A673 (cell line): ENCODE measurements at regions not wholly inside any gene's neighbourhood (a gene's known extent, or its start where the extent isn't known, plus 50 kb on each side); places are given as distances from the start of the nearest gene placed in this dataset.

Experiments used
- BruUV-seq: library from RNA; stranded (reverse); fragments of 400-500 nt; replicated peaks from 2 replicates; lab custom pipeline; 2021; lab: Mats Ljungman, UMichigan
- CTCF ChIA-PET: fragments of 300-600 bp; sonication (Branson Sonifier 250); formaldehyde crosslinking; loops from one replicate; lab custom pipeline; 2022; ENCODE audit warnings: antibody characterized with exemption; lab: Charles Lee
- POLR2A ChIA-PET: fragments of 300-600 bp; sonication (Branson Sonifier 250); formaldehyde crosslinking; loops from one replicate; lab custom pipeline; 2022; ENCODE audit warnings: antibody characterized with exemption; ENCODE audit not compliant: low non-redundant PET; lab: Charles Lee
- DNase-seq: peaks from one replicate; pipeline ENCODE4 v3.0.0-alpha.2; 2015; ENCODE audit warnings: low spot score
- H3K27ac ChIP-seq: fragments of 200-600 bp; sonication (generic); 2 replicates; pipeline ENCODE4 v1.5.1; 2016; ENCODE audit warnings: mixed run types, low read depth, mild to moderate bottlenecking, mixed read lengths, antibody characterized with exemption, low read length; ENCODE audit not compliant: poor library complexity, severe bottlenecking
- H3K27me3 ChIP-seq: fragments of 200-600 bp; sonication (generic); replicated peaks from 2 replicates; pipeline ENCODE4 v1.6.1; 2017; ENCODE audit warnings: mixed run types, low read depth, mild to moderate bottlenecking, mixed read lengths, antibody characterized with exemption, low read length; ENCODE audit not compliant: insufficient read depth, poor library complexity
- H3K36me3 ChIP-seq: fragments of 200-600 bp; sonication (generic); 2 replicates; pipeline ENCODE4 v1.6.1; 2016; ENCODE audit warnings: mixed run types, mild to moderate bottlenecking, mixed read lengths, antibody characterized with exemption, low read length; ENCODE audit not compliant: insufficient read depth, poor library complexity, severe bottlenecking
- H3K4me1 ChIP-seq: fragments of 200-600 bp; sonication (generic); 2 replicates; pipeline ENCODE4 v1.6.1; 2017; ENCODE audit warnings: mixed run types, mild to moderate bottlenecking, mixed read lengths, antibody characterized with exemption, low read length; ENCODE audit not compliant: insufficient read depth, poor library complexity, severe bottlenecking
- H3K4me3 ChIP-seq: fragments of 200-600 bp; sonication (generic); 2 replicates; pipeline ENCODE4 v1.5.1; 2016; ENCODE audit warnings: low read depth, mixed run types, mild to moderate bottlenecking, mixed read lengths, low read length; ENCODE audit not compliant: poor library complexity, severe bottlenecking
- H3K9me3 ChIP-seq: fragments of 200-600 bp; sonication (generic); 2 replicates; pipeline ENCODE4 v1.6.1; 2016; ENCODE audit warnings: mixed run types, low read depth, mild to moderate bottlenecking, mixed read lengths, antibody characterized with exemption, low read length; ENCODE audit not compliant: poor library complexity, severe bottlenecking
- CTCF ChIP-seq: fragments of 300-800, 200-600 bp; sonication (generic); conservative IDR thresholded peaks from 2 replicates; pipeline ENCODE4 v1.5.1; 2017; ENCODE audit warnings: low read depth, mild to moderate bottlenecking, antibody characterized with exemption, low read length, moderate library complexity, mixed read lengths
- EZH2 ChIP-seq: fragments of 200-600 bp; sonication (generic); IDR thresholded peaks from 2 replicates; pipeline ENCODE4 v1.6.1; 2017; ENCODE audit warnings: borderline replicate concordance, low read depth, mild to moderate bottlenecking, mixed read lengths, antibody characterized with exemption, low read length; ENCODE audit not compliant: poor library complexity, severe bottlenecking
- intact Hi-C: fragments of 100-400 bp; cut with micrococcal nuclease; formaldehyde crosslinking; loops from one replicate; pipeline ENCODE4 v1.10.0; 2022; ENCODE audit not compliant: unreplicated experiment

- Histone ChIP-seq H3K9me3 (no peaks in the 10 kb centered on the region), H3K27me3 (no peaks in the 10 kb centered on the region), H3K36me3 (no peaks in the 10 kb centered on the region), H3K27ac (no peak overlapping the region), H3K4me3 (no peak overlapping the region), H3K4me1 (no peaks in the 10 kb centered on the region)
- intact Hi-C loops, result no loop called here
- ChIA-PET POLR2A (no interaction called here), CTCF (no interaction called here)
- TF ChIP-seq CTCF (no peak), EZH2 (no peak)
- DNase-seq, result no peak
- no TSS peak for BruUV-seq
Measured at GRCh38 chr6:23367311-23367710, 758.7 kb upstream of the NRSN1 start.

- TF ChIP-seq EZH2, result no peak
- CTCF ChIA-PET, result no interaction called here
- Histone ChIP-seq H3K4me3 (no peak overlapping the region), H3K9me3 (no peaks in the 10 kb centered on the region), H3K27me3 (no peaks in the 10 kb centered on the region), H3K27ac (no peak overlapping the region), H3K4me1 (no peaks in the 10 kb centered on the region), H3K36me3 (no peaks in the 10 kb centered on the region)
- POLR2A ChIA-PET, result no interaction called here
- DNase-seq, result no peak
- BruUV-seq, result no TSS peak
- intact Hi-C loops, result no loop called here
Measured at GRCh38 chr6:23368557-23368956, 757.5 kb upstream of the NRSN1 start.

- ChIA-PET POLR2A (no interaction called here), CTCF (no interaction called here)
- Histone ChIP-seq H3K27ac (no peak overlapping the region), H3K9me3 (no peaks in the 10 kb centered on the region), H3K27me3 (no peaks in the 10 kb centered on the region), H3K36me3 (no peaks in the 10 kb centered on the region), H3K4me1 (no peaks in the 10 kb centered on the region), H3K4me3 (no peak overlapping the region)
- DNase-seq, result no peak
- intact Hi-C loops, result no loop called here
- BruUV-seq, result no TSS peak
- TF ChIP-seq EZH2, result no peak
- TF ChIP-seq CTCF, result no peak
Measured at GRCh38 chr6:23370051-23370450, 756.0 kb upstream of the NRSN1 start.

- Histone ChIP-seq H3K4me3 (no peak overlapping the region), H3K27me3 (no peaks in the 10 kb centered on the region), H3K4me1 (no peaks in the 10 kb centered on the region), H3K27ac (no peak overlapping the region), H3K36me3 (no peaks in the 10 kb centered on the region), H3K9me3 (no peaks in the 10 kb centered on the region)
- TF ChIP-seq EZH2, result no peak
- no peak for TF ChIP-seq CTCF
- no TSS peak for BruUV-seq
- CTCF ChIA-PET, result no interaction called here
- DNase-seq, result no peak
- POLR2A ChIA-PET, result interaction anchor here (0.7 kb wide), 1 partner anchor 875 kb away, joined by 3 read pairs; no protein-coding TSS in a partner anchor
- intact Hi-C loops, result no loop called here
Measured at GRCh38 chr6:23371132-23371915, 754.7 kb upstream of the NRSN1 start.
